Lung (tissue), 11 donors: ENCODE measurements at regions not wholly inside any gene's neighbourhood (a gene's known extent, or its start where the extent isn't known, plus 50 kb on each side); places are given as distances from the start of the nearest gene placed in this dataset.

Source experiments
- ATAC-seq: fragments of 200-7000 bp; cut with Tn5 transposase; one replicate; pipeline ENCODE4 v1.9.1; 2020; ENCODE audit warnings: moderate number of reproducible peaks; ENCODE audit not compliant: insufficient read depth, low FRiP score
- DNase-seq, 3 donors: peaks; one replicate each; pipeline ENCODE4 v3.0.0-alpha.2; 2013 to 2017
- H3K27ac ChIP-seq, 2 donors: one replicate each; pipeline ENCODE4 v1.5.1; 2013; ENCODE audit warnings: mild to moderate bottlenecking in 2 of 2, moderate library complexity in 2 of 2, control low read depth in 1 of 2, inconsistent platforms in 1 of 2, low read depth in 1 of 2, low read length in 1 of 2
- H3K27me3 ChIP-seq, 3 donors: one replicate each; pipeline ENCODE4 v1.5.1; 2013; ENCODE audit warnings: low read length in 2 of 3; ENCODE audit not compliant: control insufficient read depth in 3 of 3, insufficient read depth in 3 of 3
- H3K36me3 ChIP-seq, 4 donors: one replicate each; pipeline ENCODE4 v1.5.1; 2013; ENCODE audit warnings: low read length in 4 of 4, mild to moderate bottlenecking in 1 of 4, moderate library complexity in 1 of 4; ENCODE audit not compliant: control insufficient read depth in 4 of 4, insufficient read depth in 4 of 4
- H3K4me1 ChIP-seq, 5 donors: one replicate each; pipeline ENCODE4 v1.5.1; 2013; ENCODE audit warnings: low read length in 5 of 5, mild to moderate bottlenecking in 2 of 5, moderate library complexity in 1 of 5; ENCODE audit not compliant: control insufficient read depth in 5 of 5, insufficient read depth in 5 of 5
- H3K4me3 ChIP-seq: one replicate; pipeline ENCODE4 v1.5.1; 2013; ENCODE audit warnings: mild to moderate bottlenecking, control low read depth, moderate library complexity
- H3K9ac ChIP-seq, 2 donors: one replicate each; pipeline ENCODE4 v1.5.1; 2013; ENCODE audit warnings: low read length in 2 of 2, control low read depth in 1 of 2; ENCODE audit not compliant: insufficient read depth in 1 of 2
- H3K9me3 ChIP-seq, 4 donors: one replicate each; pipeline ENCODE4 v1.5.1; 2013; ENCODE audit warnings: low read length in 3 of 4, mild to moderate bottlenecking in 1 of 4, moderate library complexity in 1 of 4; ENCODE audit not compliant: control insufficient read depth in 4 of 4, insufficient read depth in 3 of 4
- CTCF ChIP-seq: IDR thresholded peaks from 2 replicates; pipeline ENCODE4 v1.5.1; 2012; ENCODE audit warnings: mild to moderate bottlenecking; ENCODE audit errors: control extremely low read depth, extremely low read depth
- WGBS, 2 donors: extraction: QIAGEN DNeasy Blood & Tissue Kit; methylation state at CpG; one replicate each; pipeline ENCODE4 v1.1.7; 2013; 5-methylcytosine and 5-hydroxymethylcytosine counted together
- donor health status: control.
- donor health status: control.
- donor health status: Bipolar disorder and iron deficiency.
- donor health status: healthy.
- donor health status: DM: yes; HTN: yes; CAD: no.

DNA sequence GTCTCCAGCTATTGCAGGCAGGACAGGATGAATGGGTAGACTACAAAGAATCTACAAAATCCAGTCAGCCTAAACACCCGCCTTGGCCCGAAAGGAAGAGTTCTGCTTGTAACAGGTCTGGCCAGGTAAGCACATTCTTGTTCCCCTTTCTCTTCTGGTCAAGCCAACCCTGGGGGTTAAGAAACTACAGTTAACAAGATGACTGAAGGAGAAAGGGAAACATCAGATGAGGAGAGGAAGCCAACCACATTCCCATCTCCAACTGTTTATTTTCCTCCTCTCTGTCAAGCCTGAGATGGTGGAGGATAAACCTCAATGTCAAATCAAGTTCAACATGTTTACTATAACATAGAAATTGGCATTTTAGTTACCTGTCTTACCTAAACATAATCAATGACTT lies 198.9 kb downstream of the IPMK start:
- Histone ChIP-seq H3K9ac (no peak overlapping the region), H3K4me1 (no peaks in the 10 kb centered on the region), H3K9me3 (no peaks in the 10 kb centered on the region), H3K27ac (no peak overlapping the region), H3K36me3 (no peaks in the 10 kb centered on the region), H3K27me3 (peaks cover 0 to 2% (median 0%) of the 10 kb centered on the region in 3 donors), H3K4me3 (no peak overlapping the region)
- ATAC-seq = no peak
- 91 to 94% methylated on average over 2 of the region's 2 CpGs for WGBS, 2 donors
- DNase-seq = no peak
- no peak for TF ChIP-seq CTCF

DNA sequence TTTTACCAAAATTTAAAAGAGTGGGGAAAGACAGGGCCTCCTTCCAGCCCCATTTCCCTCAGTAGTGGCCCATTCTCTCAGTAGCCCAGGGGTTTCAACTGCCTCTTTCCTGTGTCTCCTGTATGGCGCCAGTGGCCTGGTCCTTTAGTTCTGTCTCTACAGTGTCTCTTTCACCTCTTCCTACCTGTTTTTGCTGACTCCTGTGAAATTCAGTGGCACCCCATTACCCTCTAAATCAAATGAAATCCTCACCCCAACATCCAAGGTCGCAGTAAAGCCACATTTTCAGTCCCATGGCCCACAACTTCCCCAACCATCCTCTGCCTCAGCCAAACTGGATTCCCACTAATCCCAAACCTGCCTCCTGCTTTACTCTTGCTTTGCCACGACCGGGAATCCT lies 200.7 kb downstream of the IPMK start:
- no peak for ATAC-seq
- no peak for TF ChIP-seq CTCF
- H3K36me3 ChIP-seq = no peaks in the 10 kb centered on the region
- no peak overlapping the region for H3K27ac ChIP-seq
- peaks cover 0 to 2% (median 0%) of the 10 kb centered on the region in 3 donors for H3K27me3 ChIP-seq
- WGBS, 2 donors = 63 to 72% methylated on average over 4 of the region's 4 CpGs
- no peaks in the 10 kb centered on the region for H3K9me3 ChIP-seq
- no peak for DNase-seq
- no peak overlapping the region for H3K9ac ChIP-seq
- no peaks in the 10 kb centered on the region for H3K4me1 ChIP-seq
- no peak overlapping the region for H3K4me3 ChIP-seq

- no peak overlapping the region for H3K4me3 ChIP-seq
- TF ChIP-seq CTCF = no peak
- H3K36me3 ChIP-seq = no peaks in the 10 kb centered on the region
- ATAC-seq (no peak), DNase-seq (no peak)
- H3K27me3 ChIP-seq = peaks cover 0 to 2% (median 0%) of the 10 kb centered on the region in 3 donors
- H3K27ac ChIP-seq = no peak overlapping the region
- no peak overlapping the region for H3K9ac ChIP-seq
- WGBS, 2 donors = 70 to 71% methylated on average over 4 of the region's 4 CpGs
- H3K4me1 ChIP-seq = no peaks in the 10 kb centered on the region
- no peaks in the 10 kb centered on the region for H3K9me3 ChIP-seq
These were observed 201.6 kb downstream of the IPMK start for GRCh38 chr10:58066126-58066525.

DNA sequence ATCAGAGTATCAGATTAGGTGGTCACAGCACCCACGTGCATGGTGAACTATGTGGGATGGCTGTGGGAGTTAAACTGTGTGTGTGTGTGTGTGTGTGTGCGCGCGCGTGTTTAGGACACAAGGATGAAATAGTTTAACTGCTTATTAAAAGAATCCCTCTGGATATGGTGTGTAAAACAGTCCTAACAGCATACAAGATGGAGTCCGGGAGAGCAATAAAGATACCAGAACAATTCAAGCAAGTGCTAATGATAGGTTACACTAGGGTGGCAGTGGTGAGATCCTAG lies 202.2 kb downstream of the IPMK start:
- ATAC-seq = no peak
- 60 to 65% methylated on average over 6 of the region's 6 CpGs for WGBS, 2 donors
- H3K9ac ChIP-seq = no peak overlapping the region

More for the DNA sequence above, 202.2 kb downstream of the IPMK start:
- peaks cover 0 to 2% (median 0%) of the 10 kb centered on the region in 3 donors for H3K27me3 ChIP-seq
- H3K27ac ChIP-seq = no peak overlapping the region
- no peaks in the 10 kb centered on the region for H3K4me1 ChIP-seq
- no peak for DNase-seq
- no peaks in the 10 kb centered on the region for H3K9me3 ChIP-seq
- no peak overlapping the region for H3K4me3 ChIP-seq
- no peaks in the 10 kb centered on the region for H3K36me3 ChIP-seq
- no peak for TF ChIP-seq CTCF
